Esophagus (tissue), 2 donors: ENCODE measurements at regions not wholly inside any gene's neighbourhood (a gene's known extent, or its start where the extent isn't known, plus 50 kb on each side); places are given as distances from the start of the nearest gene placed in this dataset.

Source experiments
- H3K27ac ChIP-seq, 2 donors: one replicate each; pipeline ENCODE4 v1.5.1; 2013; ENCODE audit warnings: low read depth in 2 of 2, mild to moderate bottlenecking in 2 of 2, inconsistent platforms in 1 of 2, low read length in 1 of 2, moderate library complexity in 1 of 2
- H3K27me3 ChIP-seq, 2 donors: one replicate each; pipeline ENCODE4 v1.6.1; 2013; ENCODE audit warnings: low read length in 2 of 2, control low read depth in 1 of 2, mild to moderate bottlenecking in 1 of 2; ENCODE audit not compliant: insufficient read depth in 2 of 2, control insufficient read depth in 1 of 2
- H3K36me3 ChIP-seq, 2 donors: one replicate each; pipeline ENCODE4 v1.6.1; 2013; ENCODE audit warnings: low read length in 1 of 2; ENCODE audit not compliant: control insufficient read depth in 2 of 2, insufficient read depth in 2 of 2
- H3K4me1 ChIP-seq, 2 donors: one replicate each; pipeline ENCODE4 v1.6.1; 2013; ENCODE audit warnings: low read length in 1 of 2; ENCODE audit not compliant: control insufficient read depth in 2 of 2, insufficient read depth in 2 of 2
- H3K4me3 ChIP-seq, 2 donors: one replicate each; pipeline ENCODE4 v1.5.1; 2013; ENCODE audit warnings: low read length in 2 of 2, mild to moderate bottlenecking in 2 of 2, low read depth in 1 of 2, moderate library complexity in 1 of 2
- H3K9me3 ChIP-seq, 2 donors: one replicate each; pipeline ENCODE4 v1.6.1; 2013; ENCODE audit warnings: mild to moderate bottlenecking in 2 of 2, low read depth in 1 of 2, low read length in 1 of 2, moderate library complexity in 1 of 2; ENCODE audit not compliant: control insufficient read depth in 2 of 2, insufficient read depth in 1 of 2
- WGBS, 2 donors: extraction: QIAGEN DNeasy Blood & Tissue Kit; methylation state at CpG; one replicate each; pipeline ENCODE4 v1.1.7; 2013; 5-methylcytosine and 5-hydroxymethylcytosine counted together
- donor health status: healthy with polysubstance abuse.
- donor health status: Bipolar disorder and iron deficiency.

DNA sequence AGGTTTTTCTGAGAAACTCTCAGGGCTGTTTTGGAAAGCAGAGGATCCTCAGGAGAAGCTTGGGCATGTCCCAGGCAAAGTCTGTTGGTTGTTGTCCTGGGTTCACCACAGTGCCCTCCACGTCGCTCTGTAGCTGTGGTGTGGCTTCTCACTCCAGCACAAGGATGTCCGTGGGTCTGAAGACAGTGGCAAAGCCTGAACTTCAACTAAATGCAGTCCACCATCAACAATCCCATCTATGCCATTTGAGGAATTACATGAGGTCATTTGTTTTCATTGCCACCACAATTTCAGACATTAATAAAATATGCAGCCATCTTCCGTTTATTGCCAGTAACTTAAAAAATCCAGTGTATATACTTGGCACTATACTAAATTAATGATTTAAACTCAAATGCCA, 272.1 kb downstream of the LRIG3 start:
- Histone ChIP-seq H3K4me1 (no peaks in the 10 kb centered on the region), H3K27me3 (no peaks in the 10 kb centered on the region), H3K36me3 (no peaks in the 10 kb centered on the region), H3K4me3 (no peak overlapping the region), H3K27ac (no peak overlapping the region), H3K9me3 (no peaks in the 10 kb centered on the region)
- 41 to 62% methylated on average over 4 of the region's 4 CpGs for WGBS, 2 donors

DNA sequence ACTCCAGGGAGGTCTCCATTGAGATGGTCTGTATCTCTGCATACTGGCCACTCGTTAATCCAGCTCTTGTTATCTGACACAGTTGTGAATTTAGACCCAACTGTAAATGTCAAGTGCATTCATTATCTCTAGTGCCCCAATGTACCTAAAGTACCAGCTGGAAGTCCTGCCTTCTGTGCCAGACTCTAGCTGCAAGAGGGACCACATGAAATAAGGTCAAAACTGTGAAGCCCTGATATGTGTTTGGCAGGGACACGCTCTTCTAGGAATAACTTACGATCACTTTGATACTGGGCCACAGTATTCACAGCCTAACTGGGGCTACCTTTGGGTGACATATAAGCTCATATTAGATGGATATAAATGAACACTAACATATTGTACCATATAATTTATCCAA, 268.5 kb downstream of the LRIG3 start:
- WGBS, 2 donors = 88 to 90% methylated on average over 3 of the region's 3 CpGs
- Histone ChIP-seq H3K4me3 (no peak overlapping the region), H3K9me3 (peaks cover 0 to 8% of the 10 kb centered on the region in 2 donors), H3K27ac (no peak overlapping the region), H3K4me1 (no peaks in the 10 kb centered on the region), H3K36me3 (no peaks in the 10 kb centered on the region), H3K27me3 (no peaks in the 10 kb centered on the region)

- no peak overlapping the region for H3K27ac ChIP-seq
- no peak overlapping the region for H3K4me3 ChIP-seq
- peaks cover 0 to 8% of the 10 kb centered on the region in 2 donors for H3K9me3 ChIP-seq
- no peaks in the 10 kb centered on the region for H3K27me3 ChIP-seq
- H3K36me3 ChIP-seq = no peaks in the 10 kb centered on the region
- H3K4me1 ChIP-seq = no peaks in the 10 kb centered on the region
- 64 to 68% methylated on average over 2 of the region's 2 CpGs for WGBS, 2 donors
Measured at GRCh38 chr12:58654021-58654420, 266.3 kb downstream of the LRIG3 start.

DNA sequence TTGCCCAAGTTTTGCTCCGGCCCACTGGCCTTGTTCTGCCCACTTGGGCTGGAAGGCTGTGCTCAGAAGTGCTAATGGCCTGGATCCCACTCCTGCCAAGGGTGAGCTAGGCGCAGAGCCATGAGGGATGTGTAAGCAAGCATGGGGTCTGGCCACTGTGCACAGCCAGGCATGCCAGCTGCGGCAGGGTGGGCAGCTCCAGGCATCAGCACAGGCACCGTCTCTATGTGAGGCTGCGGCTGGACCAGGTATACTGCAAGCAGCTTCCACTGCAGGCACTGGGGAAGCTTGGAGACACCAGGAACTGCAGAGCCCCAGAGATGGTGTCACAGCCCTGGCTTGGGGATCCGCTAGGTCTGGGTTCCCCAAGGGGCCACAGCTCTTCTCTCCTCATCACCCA, 264.9 kb downstream of the LRIG3 start:
- WGBS, 2 donors = 83 to 87% methylated on average over 6 of the region's 6 CpGs
- Histone ChIP-seq H3K4me3 (no peak overlapping the region), H3K9me3 (peaks cover 0 to 8% of the 10 kb centered on the region in 2 donors), H3K36me3 (no peaks in the 10 kb centered on the region), H3K4me1 (no peaks in the 10 kb centered on the region), H3K27me3 (no peaks in the 10 kb centered on the region), H3K27ac (no peak overlapping the region)

GRCh38 chr12:58656254-58657009, 263.9 kb downstream of the LRIG3 start:
- 89 to 95% methylated on average over 3 of the region's 3 CpGs for WGBS, 2 donors

DNA sequence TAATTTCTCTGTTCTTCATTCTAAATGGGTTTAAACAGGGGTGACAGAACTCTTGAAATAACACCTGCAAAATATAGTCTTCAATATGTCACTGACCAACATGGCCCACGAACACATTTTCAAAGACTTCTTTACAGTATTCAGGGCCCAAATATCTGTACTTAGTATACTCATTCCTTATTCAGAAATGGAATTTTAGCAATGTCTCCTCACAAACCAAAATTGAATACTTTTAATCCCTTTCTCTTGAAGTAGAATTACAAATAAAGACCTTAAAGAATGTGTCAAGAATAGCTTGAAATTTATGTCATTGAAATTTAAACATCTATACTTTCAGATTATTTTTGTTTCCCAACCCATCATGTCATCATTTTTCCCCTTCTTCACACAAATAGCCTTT, 263.1 kb downstream of the LRIG3 start:
- WGBS, 2 donors = 74 to 83% methylated on average over 1 of the region's 1 CpG
- no peaks in the 10 kb centered on the region for H3K4me1 ChIP-seq

More at GRCh38 chr12:58656254-58657009, 263.9 kb downstream of the LRIG3 start:
- Histone ChIP-seq H3K27ac (no peak overlapping the region), H3K27me3 (no peaks in the 10 kb centered on the region), H3K36me3 (no peaks in the 10 kb centered on the region), H3K4me3 (no peak overlapping the region), H3K9me3 (peaks cover 0 to 8% of the 10 kb centered on the region in 2 donors), H3K4me1 (no peaks in the 10 kb centered on the region)

DNA sequence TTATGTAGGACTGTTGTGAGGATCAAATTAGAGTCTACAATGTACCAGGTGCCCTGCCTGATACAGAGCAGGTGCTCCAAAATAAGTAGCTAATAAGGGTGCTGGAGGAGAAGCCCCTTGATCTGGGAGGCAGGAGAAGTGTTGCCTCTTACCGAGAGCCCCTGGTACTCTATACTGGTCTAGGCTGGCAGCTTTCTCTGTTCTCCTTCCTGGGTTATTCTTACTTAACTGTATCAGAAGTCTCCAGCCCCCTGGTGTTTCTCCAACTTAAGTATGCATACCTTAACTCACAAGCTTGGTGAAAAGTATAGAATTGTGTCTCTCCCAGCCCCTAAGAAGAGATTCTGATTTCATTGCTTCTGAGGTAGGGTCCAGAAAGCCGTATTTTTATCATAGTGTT, 254.9 kb downstream of the LRIG3 start:
- no peak overlapping the region for H3K4me3 ChIP-seq
- H3K4me1 ChIP-seq = no peaks in the 10 kb centered on the region
- H3K27ac ChIP-seq = no peak overlapping the region
- no peaks in the 10 kb centered on the region for H3K36me3 ChIP-seq
- H3K27me3 ChIP-seq = no peaks in the 10 kb centered on the region
- no peaks in the 10 kb centered on the region for H3K9me3 ChIP-seq
- WGBS, 2 donors = 86 to 96% methylated on average over 2 of the region's 2 CpGs

More for the DNA sequence above, 263.1 kb downstream of the LRIG3 start:
- H3K9me3 ChIP-seq = peaks cover 0 to 8% of the 10 kb centered on the region in 2 donors
- no peaks in the 10 kb centered on the region for H3K36me3 ChIP-seq
- H3K27ac ChIP-seq = no peak overlapping the region
- no peaks in the 10 kb centered on the region for H3K27me3 ChIP-seq
- H3K4me3 ChIP-seq = no peak overlapping the region

GRCh38 chr12:58668233-58668632, 252.1 kb downstream of the LRIG3 start:
- H3K27me3 ChIP-seq = no peaks in the 10 kb centered on the region
- no peaks in the 10 kb centered on the region for H3K36me3 ChIP-seq
- H3K4me1 ChIP-seq = no peaks in the 10 kb centered on the region
- no peak overlapping the region for H3K4me3 ChIP-seq
- 84 to 90% methylated on average over 3 of the region's 3 CpGs for WGBS, 2 donors
- H3K27ac ChIP-seq = no peak overlapping the region
- H3K9me3 ChIP-seq = no peaks in the 10 kb centered on the region

DNA sequence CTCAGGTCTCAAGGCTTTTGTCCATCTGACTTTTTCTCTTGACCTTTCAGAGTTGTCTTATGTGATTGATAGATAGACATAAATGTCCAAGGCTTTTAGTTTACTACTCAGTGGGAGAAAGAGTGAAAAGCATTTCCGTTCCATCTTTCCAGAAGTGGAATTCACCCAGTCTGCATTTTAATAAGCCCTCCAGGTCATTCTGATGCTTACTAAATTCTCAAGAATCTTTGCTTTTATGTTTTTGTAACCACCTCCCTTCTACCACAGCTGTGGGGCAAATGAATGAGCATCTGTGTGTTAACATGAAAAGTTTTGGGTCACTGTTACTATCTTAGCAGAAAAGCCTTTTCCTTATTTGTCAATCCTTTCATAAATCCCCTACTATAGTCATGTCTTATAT, 251.4 kb downstream of the LRIG3 start:
- no peak overlapping the region for H3K27ac ChIP-seq
- no peaks in the 10 kb centered on the region for H3K4me1 ChIP-seq
- H3K36me3 ChIP-seq = no peaks in the 10 kb centered on the region
- H3K27me3 ChIP-seq = no peaks in the 10 kb centered on the region
- no peaks in the 10 kb centered on the region for H3K9me3 ChIP-seq
- 61 to 62% methylated on average over 1 of the region's 1 CpG for WGBS, 2 donors
- H3K4me3 ChIP-seq = no peak overlapping the region

- Histone ChIP-seq H3K27ac (no peak overlapping the region), H3K9me3 (no peaks in the 10 kb centered on the region), H3K36me3 (no peaks in the 10 kb centered on the region), H3K4me1 (no peaks in the 10 kb centered on the region), H3K27me3 (no peaks in the 10 kb centered on the region), H3K4me3 (no peak overlapping the region)
- 81 to 93% methylated on average over 1 of the region's 1 CpG for WGBS, 2 donors
Measured at GRCh38 chr12:58670623-58671022, 249.7 kb downstream of the LRIG3 start.
